Right hindlimb (tissue), 1 donor: ENCODE measurements at regions not wholly inside any gene's neighbourhood (a gene's known extent, or its start where the extent isn't known, plus 50 kb on each side); places are given as distances from the start of the nearest gene placed in this dataset.
"Not testable (repeated sequence)": the region's sequence is repeated elsewhere in the genome, so short reads cannot be mapped to it uniquely, and the experiment has no call there.

Source experiments
- DNase-seq: peaks from one replicate; pipeline ENCODE4 v3.0.0-alpha.2; 2018

DNA sequence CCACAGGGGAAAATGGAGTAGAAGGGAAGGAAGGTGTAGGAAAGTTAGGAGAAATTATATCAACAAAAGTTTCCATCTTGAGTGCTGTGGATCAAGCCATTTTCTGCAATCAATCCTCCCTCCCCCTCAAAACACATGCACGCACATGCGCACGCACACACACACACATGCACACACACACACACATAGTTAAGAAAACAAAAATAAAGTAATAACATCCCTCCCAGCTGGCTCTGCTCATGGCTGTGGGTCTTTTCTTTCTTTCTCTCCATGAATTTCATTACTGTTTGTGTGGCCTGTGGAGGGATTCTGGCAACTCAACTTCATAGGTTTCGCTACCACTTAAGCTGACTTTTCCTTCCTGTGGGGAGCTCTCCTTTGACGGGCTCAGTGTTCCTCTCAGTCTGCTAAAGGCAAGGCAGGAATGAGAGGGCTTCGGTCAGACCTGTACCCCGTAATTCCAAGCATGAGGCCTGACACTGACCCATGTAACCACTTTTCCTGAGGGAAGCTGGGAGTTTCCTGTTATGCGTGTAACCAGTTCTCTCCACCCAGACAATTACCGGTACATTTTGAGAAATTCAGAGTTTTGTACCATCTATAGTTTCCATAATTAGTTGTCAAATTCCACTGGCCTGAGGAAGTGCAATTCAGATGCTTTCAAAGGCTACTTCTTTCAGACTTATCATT lies 79.8 kb downstream of the ZNF92 start:
- DNase-seq = no peak

DNA sequence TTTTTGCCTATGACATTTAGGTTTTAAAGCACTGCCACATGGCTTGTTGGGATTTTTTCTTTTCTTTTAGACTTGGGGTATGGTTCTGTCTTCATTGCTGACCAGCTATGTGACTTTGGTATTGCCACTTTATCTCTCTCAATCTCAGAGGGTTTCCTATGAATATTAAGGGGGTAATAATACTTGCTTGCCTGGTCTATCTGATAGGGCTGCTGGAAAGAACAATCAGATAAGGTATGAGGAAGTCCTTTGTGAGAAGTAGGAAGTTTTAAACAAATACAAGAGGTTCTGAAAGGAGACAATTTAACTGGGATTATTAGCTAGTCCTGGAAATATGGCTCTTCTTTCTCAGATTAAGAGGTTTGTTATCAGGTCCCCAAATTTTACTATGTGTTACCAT lies 80.8 kb downstream of the ZNF92 start:
- no peak for DNase-seq

DNA sequence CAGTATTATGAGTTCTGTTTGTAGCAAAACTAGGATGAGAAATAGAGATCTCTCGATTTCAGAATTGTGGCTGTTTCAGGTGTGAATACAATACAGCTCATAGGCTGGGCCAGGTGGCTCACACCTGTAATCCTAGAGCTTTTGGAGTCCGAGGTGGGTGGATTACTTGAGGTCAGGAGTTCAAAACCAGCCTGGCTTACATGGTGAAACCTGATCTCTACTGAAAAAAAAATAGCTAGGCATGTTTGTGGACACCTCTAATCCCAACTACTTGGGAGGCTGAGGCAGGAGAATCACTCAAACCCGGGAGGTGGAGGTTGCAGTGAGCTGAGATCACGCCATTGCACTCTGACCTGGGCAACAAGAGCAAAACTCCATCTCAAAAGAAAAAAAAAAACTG lies 81.4 kb downstream of the ZNF92 start:
- DNase-seq = not testable (repeated sequence)

DNA sequence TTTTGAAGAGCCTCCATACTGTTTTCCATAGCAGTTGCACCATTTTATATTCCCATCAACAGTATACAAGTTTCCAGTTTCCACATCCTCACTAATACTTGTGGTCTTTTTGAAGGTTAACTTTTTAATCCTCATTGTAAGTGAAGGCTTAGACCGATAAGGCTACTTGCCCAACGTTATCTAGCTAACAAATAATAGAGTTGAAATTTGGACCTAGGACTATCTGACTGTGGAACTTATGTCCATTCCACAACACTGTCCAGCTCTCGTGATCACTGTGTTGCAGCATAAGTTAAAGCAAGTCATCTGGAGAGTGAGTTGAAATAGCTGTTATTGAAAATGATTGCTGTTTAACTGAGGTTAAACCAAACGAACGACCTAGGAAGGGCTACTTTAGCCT lies 84.0 kb downstream of the ZNF92 start:
- no peak for DNase-seq

DNA sequence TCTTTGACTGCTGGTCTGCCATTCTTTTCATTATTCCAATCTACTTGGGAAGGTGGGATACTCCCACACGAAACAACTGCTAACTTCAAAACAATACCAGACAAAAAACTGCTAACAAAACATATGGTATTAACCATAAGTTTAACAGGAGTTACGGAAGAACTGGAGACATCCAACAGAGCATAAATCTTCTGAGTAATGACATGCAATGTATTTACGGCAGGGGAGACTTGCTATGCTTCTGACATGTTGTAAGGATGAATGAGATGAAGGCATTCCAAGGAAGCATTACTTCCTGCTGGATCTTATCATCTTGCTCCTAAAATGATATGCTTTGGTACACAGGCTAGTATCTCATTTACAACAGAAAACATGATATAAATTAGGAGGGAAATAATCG lies 85.8 kb downstream of the ZNF92 start:
- no peak for DNase-seq

DNA sequence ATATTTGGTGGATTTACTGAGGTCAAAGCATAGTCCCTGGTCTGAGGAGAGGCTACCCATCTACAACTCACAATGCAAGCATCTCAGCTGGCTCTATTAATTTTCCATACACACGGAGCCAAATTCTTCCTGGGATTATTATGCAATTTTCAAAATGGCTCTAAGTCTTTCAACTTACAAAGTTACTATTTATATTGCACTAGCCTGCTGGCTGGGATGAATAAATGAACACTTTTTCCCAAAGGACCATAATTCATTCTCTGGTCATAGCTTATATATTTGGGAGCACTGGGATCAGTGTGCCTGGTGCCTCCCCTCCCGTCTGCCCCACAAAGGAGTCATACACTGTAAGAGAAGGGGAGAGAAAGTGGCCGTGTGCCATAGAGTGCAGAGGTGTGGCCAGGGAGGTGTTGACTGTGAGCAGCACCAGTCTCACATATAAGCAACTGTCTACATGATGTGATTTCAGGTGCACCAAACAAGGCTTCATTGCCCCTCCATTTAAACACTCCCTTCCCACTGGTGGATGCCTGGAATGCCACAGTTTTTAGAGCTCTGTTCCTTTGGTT lies 88.6 kb downstream of the ZNF92 start:
- peak; percentile 20 for DNase-seq

DNA sequence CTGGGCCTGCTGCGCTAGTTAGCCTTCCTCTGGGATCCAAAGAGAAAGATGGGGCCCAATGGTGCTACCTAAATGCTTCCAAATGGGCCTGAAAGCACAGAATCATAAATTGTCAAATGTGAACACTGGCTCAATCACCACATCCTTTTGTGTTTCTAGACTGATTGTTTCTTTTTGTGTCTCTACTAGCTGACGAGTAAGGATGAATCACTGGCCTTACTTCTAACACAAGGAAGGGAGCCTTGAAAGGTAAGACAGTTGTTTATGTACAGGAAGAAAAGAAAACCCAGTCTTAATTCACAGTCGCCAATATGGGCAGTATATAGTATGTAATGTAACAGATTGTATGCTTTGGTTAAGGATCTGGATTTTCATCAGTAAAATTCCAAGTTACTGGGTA lies 89.5 kb downstream of the ZNF92 start:
- no peak for DNase-seq

DNA sequence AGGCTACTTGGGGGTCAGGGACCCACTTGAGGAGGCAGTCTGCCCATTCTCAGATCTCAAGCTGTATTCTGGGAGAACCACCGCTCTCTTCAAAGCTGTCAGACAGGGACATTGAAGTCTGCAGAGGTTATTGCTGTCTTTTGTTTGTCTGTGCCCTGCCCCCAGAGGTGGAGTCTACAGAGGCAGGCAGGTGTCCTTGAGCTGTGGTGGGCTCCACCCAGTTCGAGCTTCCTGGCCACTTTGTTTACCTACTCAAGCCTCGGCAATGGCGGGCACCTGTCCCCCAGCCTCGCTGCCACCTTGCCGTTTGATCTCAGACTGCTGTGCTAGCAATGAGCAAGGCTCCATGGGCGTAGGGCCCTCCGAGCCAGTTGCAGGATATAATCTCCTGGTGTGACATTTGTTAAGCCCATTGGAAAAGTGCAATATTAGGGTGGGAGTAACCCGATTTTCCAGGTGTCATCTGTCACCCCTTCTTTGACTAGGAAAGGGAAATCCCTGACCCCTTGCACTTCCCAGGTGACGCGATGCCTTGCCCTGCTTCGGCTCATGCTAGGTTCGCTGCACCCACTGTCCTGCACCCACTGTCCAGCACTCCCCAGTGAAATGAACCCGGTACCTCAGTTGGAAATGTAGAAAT lies 96.4 kb downstream of the ZNF92 start:
- not testable (repeated sequence) for DNase-seq

DNA sequence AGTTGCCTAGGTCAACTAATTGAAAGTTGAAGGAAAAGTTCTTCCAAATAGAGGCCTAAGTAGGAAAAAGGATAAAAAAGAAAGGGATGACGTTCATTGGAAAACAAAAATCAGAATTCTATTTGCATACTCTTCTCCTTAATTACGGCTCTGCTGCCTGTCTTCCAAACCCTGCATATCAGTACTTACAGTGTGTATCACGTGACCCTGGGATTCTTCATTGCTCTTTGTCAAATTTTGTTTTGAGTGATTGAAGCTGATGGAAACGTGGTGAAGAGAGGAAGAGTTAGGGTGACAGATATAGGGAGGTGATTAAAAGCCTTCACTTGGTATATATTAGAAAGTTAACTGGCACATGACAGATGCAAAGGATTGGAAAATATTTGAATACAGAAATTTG lies 97.9 kb downstream of the ZNF92 start:
- DNase-seq = no peak

DNA sequence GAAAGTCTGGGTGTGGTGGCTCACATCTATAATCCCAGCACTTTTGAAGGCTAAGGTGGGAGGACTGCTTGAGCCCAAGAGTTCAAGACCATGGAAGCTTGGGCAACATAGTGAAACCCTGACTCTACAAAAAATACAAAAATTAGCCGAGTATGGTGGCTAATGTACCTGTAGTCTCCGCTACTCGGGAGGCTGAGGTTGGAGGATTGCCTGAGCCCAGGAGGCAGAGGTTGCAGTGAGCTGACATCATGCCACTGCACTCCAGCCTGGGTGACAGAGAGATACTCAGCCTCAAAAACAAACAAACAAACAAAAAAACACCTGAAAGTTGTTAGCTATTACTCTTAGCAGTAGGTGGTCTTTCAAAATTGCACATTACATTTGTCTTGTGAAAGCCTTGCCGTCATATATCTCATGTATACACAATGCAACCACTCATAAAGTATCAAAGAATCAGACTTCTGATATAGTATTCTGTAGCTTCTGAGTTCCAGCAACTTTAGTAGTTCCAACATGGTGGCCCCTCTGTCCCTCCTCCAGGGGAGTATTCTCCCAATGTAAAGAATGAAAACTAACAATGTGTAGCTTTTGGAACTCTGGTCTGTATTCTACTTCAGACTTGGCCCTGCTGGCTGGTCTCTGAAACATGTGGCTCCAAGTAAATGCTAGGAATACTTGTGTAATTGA lies 101.5 kb downstream of the ZNF92 start:
- no peak for DNase-seq

DNA sequence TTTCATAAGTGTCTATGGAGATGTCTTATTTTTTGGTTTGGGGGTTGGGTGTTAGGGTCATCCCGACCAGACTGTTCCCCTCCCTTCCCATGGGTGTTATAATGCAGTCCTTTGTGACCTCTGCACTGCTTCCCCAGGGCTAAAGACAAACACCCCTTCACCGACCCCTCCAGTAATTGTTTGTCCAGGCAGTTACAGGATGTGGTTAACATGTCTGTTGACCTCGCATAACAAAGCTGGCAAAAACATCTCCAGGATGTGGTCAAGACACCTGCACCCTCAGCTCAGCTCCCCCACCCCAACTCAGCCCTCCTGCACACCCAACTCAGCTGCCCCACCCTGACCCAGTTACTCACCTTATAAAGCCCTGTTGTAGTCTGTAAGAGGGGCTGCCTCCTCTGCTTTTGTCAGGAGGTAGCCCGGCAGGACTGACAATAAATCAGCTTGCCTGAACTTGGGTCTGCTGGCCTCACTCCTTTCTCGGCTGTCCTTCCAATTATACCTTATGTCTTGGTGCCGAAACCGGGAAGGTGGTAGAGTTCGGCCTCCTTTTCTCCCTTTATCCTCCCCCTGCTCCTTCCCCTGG lies 102.2 kb downstream of the ZNF92 start:
- DNase-seq = no peak

DNA sequence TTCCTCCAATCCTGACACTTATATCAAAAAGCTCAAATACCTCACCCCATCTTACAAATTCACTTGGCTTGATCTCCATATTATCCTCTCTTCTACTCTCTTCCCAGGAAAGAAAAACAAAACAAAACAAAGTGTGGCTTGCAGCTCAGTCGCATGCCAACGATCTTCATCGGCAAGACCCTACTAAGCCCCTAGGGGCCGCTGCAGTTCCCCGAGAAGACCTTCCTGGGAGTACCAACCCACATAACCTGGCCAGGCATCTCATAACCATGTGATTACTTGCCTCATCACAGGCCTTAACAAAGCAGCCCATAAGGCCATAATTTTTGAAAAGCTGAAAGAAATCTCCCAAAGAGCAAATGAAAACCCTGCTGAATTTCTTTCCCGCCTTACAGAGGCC lies 103.7 kb downstream of the ZNF92 start:
- DNase-seq = no peak

DNA sequence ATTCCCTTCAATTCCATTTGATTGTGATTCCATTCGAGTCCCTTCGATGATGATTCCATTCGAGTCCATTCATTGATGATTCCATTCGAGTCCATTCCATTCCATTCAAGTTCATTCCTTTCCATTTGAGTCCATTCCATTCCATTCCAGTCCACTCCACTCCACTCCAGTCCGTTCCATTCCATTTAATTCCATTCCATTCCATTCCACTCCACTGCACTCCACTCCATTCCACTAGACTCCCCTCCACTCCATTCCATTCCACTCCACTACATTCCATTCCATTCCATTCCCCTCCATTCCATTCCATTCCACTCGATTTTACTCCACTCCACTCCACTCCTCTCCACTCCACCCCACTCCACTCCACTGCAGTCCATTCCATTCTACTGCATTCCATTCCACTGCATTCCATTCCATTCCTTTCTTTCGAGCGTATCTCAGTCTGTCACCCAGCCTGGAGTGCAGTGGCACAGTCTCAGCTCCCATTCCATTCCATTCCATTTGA lies 115.7 kb downstream of the ZNF92 start:
- no peak for DNase-seq

DNA sequence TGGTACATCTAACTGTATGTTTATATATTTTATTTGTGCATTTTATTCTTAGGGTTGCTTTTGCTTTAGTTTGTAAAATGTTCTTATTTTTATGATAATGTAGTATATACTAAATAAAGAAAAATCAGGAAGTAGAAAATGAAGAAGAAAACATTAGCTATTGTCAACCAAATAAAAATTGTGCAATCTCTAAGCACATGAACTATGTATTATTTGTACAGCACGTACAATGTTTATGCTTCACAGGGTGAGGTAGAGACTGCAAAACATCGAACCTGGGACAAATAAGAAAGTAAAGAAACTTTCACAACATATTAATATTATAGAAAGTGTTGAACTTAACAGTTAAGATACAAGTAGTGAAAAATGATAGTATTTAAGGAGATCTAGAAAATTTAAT lies 123.0 kb downstream of the ZNF92 start:
- DNase-seq = not testable (repeated sequence)

DNA sequence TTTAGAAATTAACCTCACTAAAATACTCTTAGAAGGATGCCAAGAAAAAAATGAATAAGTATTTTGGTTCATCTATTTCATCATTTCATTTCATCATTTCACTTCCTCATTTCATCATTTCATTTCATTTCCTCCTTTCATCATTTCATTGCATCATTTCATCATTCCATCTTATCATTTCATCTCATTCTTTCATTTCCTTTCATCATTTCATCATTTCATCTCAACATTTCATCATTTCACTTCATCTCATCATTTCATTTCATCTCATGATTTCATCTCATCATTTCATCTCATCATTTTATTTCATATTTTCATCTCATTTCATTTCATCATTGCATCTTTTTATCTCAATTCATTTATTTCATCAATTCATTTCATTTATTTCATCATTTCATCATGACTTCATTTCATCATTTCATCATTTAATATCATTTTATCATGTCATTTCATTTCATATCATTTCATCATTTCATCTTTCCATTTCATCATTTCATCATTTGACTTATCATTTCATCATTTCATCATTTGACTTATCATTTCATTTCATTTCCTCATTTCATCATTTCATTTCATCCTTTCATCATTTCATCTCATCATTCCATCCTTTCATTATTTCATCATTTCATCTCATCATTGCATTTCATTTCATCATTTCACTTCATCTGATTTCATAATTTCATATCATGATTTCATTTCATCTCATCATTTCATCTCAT lies 129.9 kb downstream of the ZNF92 start:
- DNase-seq = no peak

DNA sequence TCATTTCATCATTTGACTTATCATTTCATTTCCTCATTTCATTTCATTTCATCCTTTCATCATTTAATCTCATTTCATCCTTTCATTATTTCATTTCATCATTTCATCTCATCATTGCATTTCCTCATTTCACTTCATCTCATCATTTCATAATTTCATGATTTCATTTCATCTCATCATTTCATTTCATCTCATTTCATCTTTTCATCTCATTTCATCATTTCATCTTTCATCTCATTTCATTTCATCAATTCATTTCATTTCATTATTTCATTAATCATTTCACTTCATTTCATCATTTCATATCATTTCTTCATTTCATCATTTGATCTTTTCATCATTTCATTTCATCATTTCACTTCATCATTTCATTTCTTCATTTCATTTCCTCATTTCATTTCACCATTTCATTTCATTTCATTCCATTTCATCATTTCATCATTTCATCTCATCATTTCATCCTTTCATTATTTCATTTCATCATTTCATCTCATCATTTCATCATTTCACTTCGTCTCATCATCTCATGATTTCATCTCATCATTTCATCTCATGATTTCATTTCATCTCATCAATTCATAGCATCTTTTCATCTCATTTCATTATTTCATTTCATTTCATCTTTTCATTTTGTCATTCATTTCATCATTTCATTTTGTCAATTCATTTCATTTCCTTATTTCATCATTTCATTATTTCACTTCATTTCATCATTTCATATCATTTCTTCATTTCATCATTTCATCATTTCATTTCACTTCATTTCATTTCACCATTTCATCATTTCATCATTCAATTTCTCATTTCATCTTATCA lies 131.1 kb downstream of the ZNF92 start:
- not testable (repeated sequence) for DNase-seq

DNA sequence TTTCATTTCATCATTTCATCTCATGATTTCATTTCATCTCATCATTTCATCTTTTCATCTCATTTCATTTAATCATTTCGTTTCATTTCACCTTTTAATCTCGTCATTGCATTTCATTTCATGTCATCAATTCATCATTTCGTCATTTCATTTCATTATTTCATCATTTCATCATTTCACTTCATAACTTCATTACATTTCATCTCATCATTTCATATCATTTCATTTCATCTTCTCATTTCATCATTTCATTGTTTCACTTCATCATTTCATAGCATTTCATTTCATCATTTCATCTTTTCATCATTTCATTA lies 131.6 kb downstream of the ZNF92 start:
- not testable (repeated sequence) for DNase-seq

DNA sequence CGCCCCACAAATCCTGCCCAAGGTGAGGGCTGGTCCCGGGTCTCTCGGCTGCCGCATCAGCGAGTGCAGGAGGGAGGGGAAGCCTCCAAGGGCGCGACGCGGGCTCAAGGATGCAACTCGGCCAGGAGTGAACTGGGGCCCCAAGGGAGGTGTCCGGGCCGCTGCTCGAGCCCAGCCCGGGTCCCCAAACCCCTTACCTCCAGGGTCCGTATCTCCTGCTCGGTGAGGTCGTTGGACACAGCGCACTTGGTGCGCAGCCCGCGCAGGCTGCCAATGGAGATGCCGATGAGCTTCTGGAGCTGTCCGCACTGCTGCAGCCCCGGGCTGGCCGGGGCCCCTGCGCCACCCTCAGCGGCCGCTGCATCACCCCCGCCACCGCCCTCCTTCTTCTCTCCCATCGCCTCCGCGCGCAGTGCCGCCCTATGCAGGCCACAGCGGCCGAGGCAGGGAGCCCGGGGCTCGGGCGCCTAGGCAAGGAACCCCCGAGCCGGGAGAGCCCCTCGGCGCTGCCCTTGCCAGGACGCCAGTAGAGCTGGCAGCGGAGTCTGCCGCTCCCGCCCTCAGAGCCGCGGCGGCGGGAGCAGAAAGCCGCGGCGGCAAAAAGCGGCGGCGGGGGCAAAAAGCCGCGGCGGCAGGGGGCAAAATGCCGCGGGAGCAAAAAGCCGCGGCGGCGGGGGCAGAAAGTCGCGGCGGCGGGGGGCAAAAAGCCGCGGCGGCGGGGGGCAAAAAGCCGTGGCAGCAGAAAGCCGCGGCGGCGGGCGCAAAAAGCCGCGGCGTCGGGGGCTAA lies 135.1 kb downstream of the ZNF92 start:
- not testable (repeated sequence) for DNase-seq

DNA sequence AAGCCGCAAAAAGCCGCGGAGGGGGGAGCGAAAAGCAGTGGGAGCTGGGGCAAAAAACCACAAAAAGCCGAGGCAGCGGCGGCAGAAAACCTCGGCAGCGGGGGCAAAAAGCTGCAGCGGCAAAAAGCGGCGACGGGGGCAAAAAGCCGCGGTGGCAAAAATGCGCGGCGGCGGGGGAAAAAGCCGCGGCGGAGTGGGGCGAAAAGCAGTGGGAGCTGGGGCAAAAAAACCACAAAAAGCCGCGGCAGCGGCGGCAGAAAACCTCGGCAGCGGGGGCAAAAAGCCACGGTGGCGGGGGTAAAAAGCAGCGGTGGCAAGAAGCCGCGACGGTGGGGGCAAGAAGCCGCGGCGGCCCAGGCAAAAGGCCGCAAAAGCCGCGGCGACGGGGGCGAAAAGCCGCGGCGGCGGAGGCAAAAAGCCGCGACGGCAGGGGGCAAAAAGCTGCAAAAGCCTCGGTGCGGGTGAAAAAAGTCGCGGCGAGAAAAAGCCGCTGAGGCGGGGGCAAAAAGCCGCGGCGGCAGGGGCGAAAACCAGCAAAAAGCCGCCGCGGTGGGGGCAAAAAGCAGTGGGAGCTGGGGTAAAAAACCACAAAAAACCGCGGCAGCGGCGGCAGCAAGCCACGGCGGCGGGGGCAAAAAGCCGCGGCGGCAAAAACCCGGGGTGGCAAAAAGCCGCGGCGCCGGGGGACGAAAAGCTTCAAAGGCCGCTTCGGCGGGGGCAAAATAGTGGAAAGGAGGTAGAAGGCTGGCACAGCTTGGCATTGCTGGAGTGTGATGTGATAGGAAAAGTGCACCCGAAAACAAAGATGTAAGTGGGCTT lies 135.9 kb downstream of the ZNF92 start:
- DNase-seq = peak; percentile 20

DNA sequence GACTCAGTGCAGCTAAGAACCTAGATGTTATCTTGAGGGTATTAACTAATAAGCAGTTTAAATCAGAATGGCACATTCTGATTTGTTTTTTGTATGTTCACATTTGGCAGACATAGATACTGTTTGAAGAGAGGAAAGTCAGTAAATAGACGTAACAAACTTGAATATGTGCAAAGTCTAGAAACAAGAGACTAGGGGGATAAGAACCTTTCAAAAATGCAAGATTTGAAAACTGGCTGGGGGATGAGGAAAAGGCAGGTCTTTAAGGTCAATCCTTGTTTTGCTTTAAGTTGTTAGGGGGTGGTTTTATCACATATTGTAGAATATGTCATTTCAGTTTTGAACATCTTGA lies 136.5 kb downstream of the ZNF92 start:
- DNase-seq = not testable (repeated sequence)
